ENCODE measurements at regions not wholly inside any gene's neighbourhood (a gene's known extent, or its start where the extent isn't known, plus 50 kb on each side); places are given as distances from the start of the nearest gene placed in this dataset.

- DNase-seq (ENCODE audit: low read depth in 3 of 3): no peak
Observed at GRCh38 chr7:22911889-22912288, 89.2 kb upstream of the TOMM7 start.

GRCh38 chr7:22909917-22910316 lies 87.3 kb upstream of the TOMM7 start:
- no peak for DNase-seq (ENCODE audit: low read depth in 3 of 3)

GRCh38 chr7:22907805-22908204 lies 85.2 kb upstream of the TOMM7 start:
- no peak for DNase-seq (ENCODE audit: low read depth in 3 of 3)

GRCh38 chr7:22900784-22901183 lies 78.1 kb upstream of the TOMM7 start:
- DNase-seq (ENCODE audit: low read depth in 3 of 3): no peak

GRCh38 chr7:22900101-22900500 lies 77.5 kb upstream of the TOMM7 start:
- no peak for DNase-seq (ENCODE audit: low read depth in 3 of 3)

- DNase-seq (ENCODE audit: low read depth in 3 of 3): no peak
Observed at GRCh38 chr7:22896917-22897316, 74.3 kb upstream of the TOMM7 start.

GRCh38 chr7:22895828-22896165 lies 73.1 kb upstream of the TOMM7 start:
- no peak for DNase-seq (ENCODE audit: low read depth in 3 of 3)

- DNase-seq (ENCODE audit: low read depth in 3 of 3): no peak
Observed at GRCh38 chr7:22895140-22895827, 72.6 kb upstream of the TOMM7 start.

GRCh38 chr7:22894546-22894945 lies 71.9 kb upstream of the TOMM7 start:
- no peak for DNase-seq (ENCODE audit: low read depth in 3 of 3)

GRCh38 chr7:22890773-22891172 lies 68.1 kb upstream of the TOMM7 start:
- no peak for DNase-seq (ENCODE audit: low read depth in 3 of 3)

- DNase-seq (ENCODE audit: low read depth in 3 of 3): peak; percentile 26 to 55 (median 49)
Observed at GRCh38 chr7:22885797-22886261, 63.2 kb upstream of the TOMM7 start.

- DNase-seq (ENCODE audit: low read depth in 3 of 3): no peak
Observed at GRCh38 chr7:22884911-22885788, 62.5 kb upstream of the TOMM7 start.

- DNase-seq (ENCODE audit: low read depth in 3 of 3): no peak
Observed at GRCh38 chr7:22882106-22882505, 59.5 kb upstream of the TOMM7 start.

GRCh38 chr7:22879709-22880306 lies 57.2 kb upstream of the TOMM7 start:
- DNase-seq (ENCODE audit: low read depth in 3 of 3): no peak

GRCh38 chr7:22879280-22879679 lies 56.6 kb upstream of the TOMM7 start:
- no peak for DNase-seq (ENCODE audit: low read depth in 3 of 3)

GRCh38 chr7:22876986-22877729 lies 54.5 kb upstream of the TOMM7 start:
- no peak for DNase-seq (ENCODE audit: low read depth in 3 of 3)

GRCh38 chr7:22875470-22875869 lies 52.8 kb upstream of the TOMM7 start:
- no peak for DNase-seq (ENCODE audit: low read depth in 3 of 3)

- no peak for DNase-seq (ENCODE audit: low read depth in 3 of 3)
Observed at GRCh38 chr7:22874904-22875303, 52.3 kb upstream of the TOMM7 start.

All from stimulated activated CD4-positive, alpha-beta T cell treated with anti-CD3 and anti-CD28 coated beads, TNF-alpha, amount 100 ng/mL, for 48 hours (primary cell).